Smooth muscle cell (in vitro differentiated cells): ENCODE measurements at regions not wholly inside any gene's neighbourhood (a gene's known extent, or its start where the extent isn't known, plus 50 kb on each side); places are given as distances from the start of the nearest gene placed in this dataset.

Source experiments
- DNase-seq: peaks from one replicate; lab custom pipeline; 2025; ENCODE audit not compliant: unreplicated experiment; lab: John Stamatoyannopoulos, UW
- H2AFZ ChIP-seq: fragments of 200-600 bp; sonication (generic); 2 replicates; pipeline ENCODE4 v1.6.0; 2016; ENCODE audit warnings: antibody characterized with exemption, low read depth, mild to moderate bottlenecking
- H3F3A ChIP-seq: fragments of 200-600 bp; sonication (generic); 2 replicates; pipeline ENCODE4 v1.6.0; 2017; ENCODE audit warnings: antibody characterized with exemption, low read depth
- H3K27ac ChIP-seq: fragments of 200-600 bp; sonication (generic); 2 replicates; pipeline ENCODE4 v1.5.1; 2016; ENCODE audit warnings: low read depth, mild to moderate bottlenecking
- H3K27me3 ChIP-seq: fragments of 200-600 bp; sonication (generic); 2 replicates; pipeline ENCODE4 v1.6.1; 2016; ENCODE audit warnings: low read depth, mild to moderate bottlenecking
- H3K36me3 ChIP-seq: fragments of 200-600 bp; sonication (generic); 2 replicates; pipeline ENCODE4 v1.5.1; 2016; ENCODE audit warnings: low read depth
- H3K4me1 ChIP-seq: fragments of 200-600 bp; sonication (generic); 2 replicates; pipeline ENCODE4 v1.5.1; 2016; ENCODE audit warnings: low read depth
- H3K4me2 ChIP-seq: fragments of 200-600 bp; sonication (generic); 2 replicates; pipeline ENCODE4 v1.6.0; 2016; ENCODE audit warnings: mild to moderate bottlenecking
- H3K4me3 ChIP-seq: fragments of 200-600 bp; sonication (generic); 2 replicates; pipeline ENCODE4 v1.5.1; 2016; ENCODE audit warnings: mild to moderate bottlenecking
- H3K79me2 ChIP-seq: fragments of 200-600 bp; sonication (generic); 2 replicates; pipeline ENCODE4 v1.6.0; 2016; ENCODE audit warnings: low read depth, mild to moderate bottlenecking
- H3K9ac ChIP-seq: fragments of 200-600 bp; sonication (generic); 2 replicates; pipeline ENCODE4 v1.6.0; 2016; ENCODE audit warnings: low read depth
- H3K9me3 ChIP-seq: fragments of 200-600 bp; sonication (generic); replicated peaks from 2 replicates; pipeline ENCODE4 v1.5.1; 2016; ENCODE audit warnings: low read depth
- H4K20me1 ChIP-seq: fragments of 200-600 bp; sonication (generic); 2 replicates; pipeline ENCODE4 v1.6.0; 2016; ENCODE audit warnings: low read depth
- CTCF ChIP-seq: fragments of 200-600 bp; sonication (generic); IDR thresholded peaks from 2 replicates; pipeline ENCODE4 v1.5.1; 2017; ENCODE audit warnings: borderline replicate concordance, mild to moderate bottlenecking, antibody characterized with exemption; ENCODE audit not compliant: insufficient read depth, poor library complexity, severe bottlenecking
- whole genome bisulfite sequencing: methylation state at CpG from one replicate; pipeline ENCODE4 v1.1.7; 2016; ENCODE audit warnings: low lambda C conversion rate; 5-methylcytosine and 5-hydroxymethylcytosine counted together

- Histone ChIP-seq H3K9me3 (no peaks in the 10 kb centered on the region), H4K20me1 (no peaks in the 10 kb centered on the region), H3K79me2 (no peaks in the 10 kb centered on the region), H3K27ac (no peak overlapping the region), H2AFZ (no peak overlapping the region), H3K4me3 (no peak overlapping the region), H3K9ac (no peak overlapping the region), H3K4me1 (no peaks in the 10 kb centered on the region), H3K4me2 (no peak overlapping the region), H3F3A (no peaks in the 10 kb centered on the region), H3K27me3 (no peaks in the 10 kb centered on the region), H3K36me3 (no peaks in the 10 kb centered on the region)
- TF ChIP-seq CTCF, result no peak
- WGBS, result 74% methylated on average over 1 of the region's 1 CpG
- DNase-seq, result no peak
These were observed 182.4 kb upstream of the ATP10B start for GRCh38 chr5:161034451-161034850.

GRCh38 chr5:161030229-161030628, 178.2 kb upstream of the ATP10B start:
- H3K4me1 ChIP-seq, result no peaks in the 10 kb centered on the region
- no peaks in the 10 kb centered on the region for H3F3A ChIP-seq
- no peak for DNase-seq
- H4K20me1 ChIP-seq, result no peaks in the 10 kb centered on the region
- peaks cover 1% of the 10 kb centered on the region for H3K27me3 ChIP-seq
- WGBS, result 54% methylated on average over 3 of the region's 3 CpGs
- no peak overlapping the region for H3K9ac ChIP-seq
- H3K27ac ChIP-seq, result no peak overlapping the region
- H3K4me2 ChIP-seq, result no peak overlapping the region
- H3K36me3 ChIP-seq, result no peaks in the 10 kb centered on the region
- no peaks in the 10 kb centered on the region for H3K79me2 ChIP-seq
- H3K9me3 ChIP-seq, result no peaks in the 10 kb centered on the region
- no peak overlapping the region for H3K4me3 ChIP-seq
- no peak overlapping the region for H2AFZ ChIP-seq
- TF ChIP-seq CTCF, result no peak

- H3K79me2 ChIP-seq, result no peaks in the 10 kb centered on the region
- no peaks in the 10 kb centered on the region for H4K20me1 ChIP-seq
- no peaks in the 10 kb centered on the region for H3K4me1 ChIP-seq
- no peak for TF ChIP-seq CTCF
- no peak for DNase-seq
- no peak overlapping the region for H3K9ac ChIP-seq
- no peak overlapping the region for H3K27ac ChIP-seq
- H3K4me3 ChIP-seq, result no peak overlapping the region
- peaks cover 4% of the 10 kb centered on the region for H3K27me3 ChIP-seq
- no peak overlapping the region for H3K4me2 ChIP-seq
- no peaks in the 10 kb centered on the region for H3K36me3 ChIP-seq
- no peaks in the 10 kb centered on the region for H3K9me3 ChIP-seq
- H2AFZ ChIP-seq, result no peak overlapping the region
- H3F3A ChIP-seq, result no peaks in the 10 kb centered on the region
These were observed 175.8 kb upstream of the ATP10B start for GRCh38 chr5:161027763-161028162.

- H3K27ac ChIP-seq, result no peak overlapping the region
- TF ChIP-seq CTCF, result no peak
- H3K36me3 ChIP-seq, result no peaks in the 10 kb centered on the region
- H4K20me1 ChIP-seq, result no peaks in the 10 kb centered on the region
- no peak overlapping the region for H3K4me2 ChIP-seq
- DNase-seq, result no peak
- H3K27me3 ChIP-seq, result peaks cover 4% of the 10 kb centered on the region
- no peaks in the 10 kb centered on the region for H3K9me3 ChIP-seq
- H3K9ac ChIP-seq, result no peak overlapping the region
- H3K4me3 ChIP-seq, result no peak overlapping the region
- no peaks in the 10 kb centered on the region for H3F3A ChIP-seq
- 87% methylated on average over 4 of the region's 4 CpGs for WGBS
- no peaks in the 10 kb centered on the region for H3K4me1 ChIP-seq
- H3K79me2 ChIP-seq, result no peaks in the 10 kb centered on the region
- H2AFZ ChIP-seq, result no peak overlapping the region
These were observed 171.5 kb upstream of the ATP10B start for GRCh38 chr5:161023551-161023950.
